GM18519 (cell line): ENCODE measurements at regions not wholly inside any gene's neighbourhood (a gene's known extent, or its start where the extent isn't known, plus 50 kb on each side); places are given as distances from the start of the nearest gene placed in this dataset.
"Not testable (repeated sequence)": the region's sequence is repeated elsewhere in the genome, so short reads cannot be mapped to it uniquely, and the experiment has no call there.

Experiments
- ATAC-seq: cut with Tn5 transposase; IDR thresholded peaks from one replicate; pipeline ENCODE4 v1.9.1; 2021; ENCODE audit warnings: mild to moderate bottlenecking, moderate library complexity; ENCODE audit not compliant: unreplicated experiment, low FRiP score

GRCh38 chr2:111517721-111518053 is 366.3 kb downstream of the ANAPC1 start:
- ATAC-seq: not testable (repeated sequence)

GRCh38 chr2:111519071-111519470 is 364.9 kb downstream of the ANAPC1 start:
- ATAC-seq: no peak

GRCh38 chr2:111522231-111522768 is 361.7 kb downstream of the ANAPC1 start:
- ATAC-seq: no peak

GRCh38 chr2:111523009-111523408 is 361.0 kb downstream of the ANAPC1 start:
- ATAC-seq: no peak

GRCh38 chr2:111525026-111525425 is 359.0 kb downstream of the ANAPC1 start:
- ATAC-seq: not testable (repeated sequence)

GRCh38 chr2:111526041-111526639 is 357.9 kb downstream of the ANAPC1 start:
- not testable (repeated sequence) for ATAC-seq

GRCh38 chr2:111527707-111528400 is 356.1 kb downstream of the ANAPC1 start:
- not testable (repeated sequence) for ATAC-seq

- ATAC-seq: not testable (repeated sequence)
These were observed 355.0 kb downstream of the ANAPC1 start for GRCh38 chr2:111529022-111529421.

GRCh38 chr2:111530239-111530965 is 353.6 kb downstream of the ANAPC1 start:
- ATAC-seq: not testable (repeated sequence)

GRCh38 chr2:111532682-111533556 is 351.1 kb downstream of the ANAPC1 start:
- not testable (repeated sequence) for ATAC-seq

- ATAC-seq: not testable (repeated sequence)
These were observed 350.3 kb downstream of the ANAPC1 start for GRCh38 chr2:111533557-111534247.

GRCh38 chr2:111534910-111535352 is 349.1 kb downstream of the ANAPC1 start:
- ATAC-seq: no peak

GRCh38 chr2:111535404-111535803 is 348.6 kb downstream of the ANAPC1 start:
- no peak for ATAC-seq

GRCh38 chr2:111537078-111537655 is 346.8 kb downstream of the ANAPC1 start:
- ATAC-seq: no peak

- not testable (repeated sequence) for ATAC-seq
These were observed 344.0 kb downstream of the ANAPC1 start for GRCh38 chr2:111539991-111540390.

- not testable (repeated sequence) for ATAC-seq
These were observed 341.7 kb downstream of the ANAPC1 start for GRCh38 chr2:111542120-111542774.

- not testable (repeated sequence) for ATAC-seq
These were observed 340.0 kb downstream of the ANAPC1 start for GRCh38 chr2:111544006-111544405.

GRCh38 chr2:111545723-111546431 is 338.1 kb downstream of the ANAPC1 start:
- not testable (repeated sequence) for ATAC-seq
